ENCODE measurements at regions not wholly inside any gene's neighbourhood (a gene's known extent, or its start where the extent isn't known, plus 50 kb on each side); places are given as distances from the start of the nearest gene placed in this dataset.

- TF ChIP-seq CTCF (IDR thresholded peaks at IDR 0.05) (no peak), ZFX (IDR thresholded peaks at IDR 0.05; ENCODE audit: borderline replicate concordance) (no peak)
Measured at GRCh38 chr14:49105956-49106355, 480.2 kb downstream of the RPS29 start.

Data from 22Rv1 (cell line).